WTC11 (cell line): ENCODE measurements at regions not wholly inside any gene's neighbourhood (a gene's known extent, or its start where the extent isn't known, plus 50 kb on each side); places are given as distances from the start of the nearest gene placed in this dataset.

Source experiments
- ATF1 ChIP-seq: sonication (generic); formaldehyde crosslinking; IDR thresholded peaks from 2 replicates; pipeline ENCODE4 v1.8.1; 2023; ENCODE audit warnings: mild to moderate bottlenecking, moderate library complexity, missing genetic modification reagents
- CREB1 ChIP-seq: sonication (generic); formaldehyde crosslinking; IDR thresholded peaks from 2 replicates; pipeline ENCODE4 v1.8.0; 2023; ENCODE audit warnings: mild to moderate bottlenecking, missing genetic modification reagents
- ESRRA ChIP-seq: sonication (generic); formaldehyde crosslinking; IDR thresholded peaks from 2 replicates; pipeline ENCODE4 v1.8.1; 2022; ENCODE audit warnings: mild to moderate bottlenecking, missing genetic modification reagents, borderline replicate concordance
- GTF2I ChIP-seq: fragments of 250-450 bp; sonication (Bioruptor Pico); conservative IDR thresholded peaks from 2 replicates; pipeline ENCODE4 v1.4.0; 2021; ENCODE audit warnings: mild to moderate bottlenecking
- JUN ChIP-seq: sonication (generic); formaldehyde crosslinking; IDR thresholded peaks from 2 replicates; pipeline ENCODE4 v1.8.0; 2023; ENCODE audit warnings: mild to moderate bottlenecking, missing genetic modification reagents
- SP1 ChIP-seq: sonication (generic); formaldehyde crosslinking; conservative IDR thresholded peaks from 2 replicates; pipeline ENCODE4 v1.8.1; 2022; ENCODE audit warnings: missing genetic modification reagents
- TEAD4 ChIP-seq: sonication (generic); formaldehyde crosslinking; IDR thresholded peaks from 2 replicates; pipeline ENCODE4 v1.8.0; 2022; ENCODE audit warnings: mild to moderate bottlenecking, missing genetic modification reagents
- TF ChIP-seq, protein P1 (sequence below): sonication (generic); formaldehyde crosslinking; IDR thresholded peaks from 2 replicates; pipeline ENCODE4 v1.8.1; 2023; ENCODE audit warnings: mild to moderate bottlenecking, moderate library complexity, missing genetic modification reagents
- TF ChIP-seq, protein P2 (sequence below): fragments of 200-600 bp; IDR thresholded peaks from 2 replicates; pipeline ENCODE4 v1.8.0; 2022; ENCODE audit warnings: antibody characterized with exemption
- TF ChIP-seq, protein P3 (sequence below): sonication (generic); formaldehyde crosslinking; IDR thresholded peaks from 2 replicates; pipeline ENCODE4 v1.8.0; 2022; ENCODE audit warnings: mild to moderate bottlenecking, missing genetic modification reagents
- TF ChIP-seq, protein P4 (sequence below): sonication (generic); formaldehyde crosslinking; IDR thresholded peaks from 2 replicates; pipeline ENCODE4 v1.8.0; 2022; ENCODE audit warnings: mild to moderate bottlenecking, missing genetic modification reagents
- TF ChIP-seq, protein P5 (sequence below): sonication (generic); formaldehyde crosslinking; IDR thresholded peaks from 2 replicates; pipeline ENCODE4 v1.8.0; 2023; ENCODE audit warnings: missing genetic modification reagents
- TF ChIP-seq, protein P6 (sequence below): sonication (generic); formaldehyde crosslinking; IDR thresholded peaks from 2 replicates; pipeline ENCODE4 v1.8.1; 2022; ENCODE audit warnings: mild to moderate bottlenecking, missing genetic modification reagents, moderate library complexity, borderline replicate concordance

DNA sequence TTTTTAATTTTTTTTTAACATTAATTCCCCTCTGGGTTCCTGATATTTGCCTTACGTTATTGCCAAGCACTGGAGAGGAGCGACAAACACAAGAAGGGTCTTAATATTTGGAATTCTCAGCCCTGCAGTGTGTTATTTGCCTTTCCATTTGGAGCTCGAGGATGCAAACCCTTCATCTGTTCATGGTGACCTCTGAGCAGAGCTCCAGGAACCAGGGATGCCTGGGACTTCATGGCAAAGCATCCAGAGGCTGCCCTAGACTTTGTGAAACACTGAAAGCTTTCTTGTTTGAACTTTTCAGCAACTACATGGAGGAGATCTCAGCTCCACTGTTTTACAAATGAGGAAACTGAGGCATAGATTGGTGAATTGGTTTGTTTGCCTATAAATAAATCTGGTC, 254.2 kb downstream of the CBLN1 start:
- TF ChIP-seq SP1 = no peak
- TF ChIP-seq, protein P1, sequence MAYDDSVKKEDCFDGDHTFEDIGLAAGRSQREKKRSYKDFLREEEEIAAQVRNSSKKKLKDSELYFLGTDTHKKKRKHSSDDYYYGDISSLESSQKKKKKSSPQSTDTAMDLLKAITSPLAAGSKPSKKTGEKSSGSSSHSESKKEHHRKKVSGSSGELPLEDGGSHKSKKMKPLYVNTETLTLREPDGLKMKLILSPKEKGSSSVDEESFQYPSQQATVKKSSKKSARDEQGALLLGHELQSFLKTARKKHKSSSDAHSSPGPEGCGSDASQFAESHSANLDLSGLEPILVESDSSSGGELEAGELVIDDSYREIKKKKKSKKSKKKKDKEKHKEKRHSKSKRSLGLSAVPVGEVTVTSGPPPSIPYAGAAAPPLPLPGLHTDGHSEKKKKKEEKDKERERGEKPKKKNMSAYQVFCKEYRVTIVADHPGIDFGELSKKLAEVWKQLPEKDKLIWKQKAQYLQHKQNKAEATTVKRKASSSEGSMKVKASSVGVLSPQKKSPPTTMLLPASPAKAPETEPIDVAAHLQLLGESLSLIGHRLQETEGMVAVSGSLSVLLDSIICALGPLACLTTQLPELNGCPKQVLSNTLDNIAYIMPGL (CRISPR knock-in tag) = no peak
- TF ChIP-seq JUN = no peak
- TF ChIP-seq, protein P2, sequence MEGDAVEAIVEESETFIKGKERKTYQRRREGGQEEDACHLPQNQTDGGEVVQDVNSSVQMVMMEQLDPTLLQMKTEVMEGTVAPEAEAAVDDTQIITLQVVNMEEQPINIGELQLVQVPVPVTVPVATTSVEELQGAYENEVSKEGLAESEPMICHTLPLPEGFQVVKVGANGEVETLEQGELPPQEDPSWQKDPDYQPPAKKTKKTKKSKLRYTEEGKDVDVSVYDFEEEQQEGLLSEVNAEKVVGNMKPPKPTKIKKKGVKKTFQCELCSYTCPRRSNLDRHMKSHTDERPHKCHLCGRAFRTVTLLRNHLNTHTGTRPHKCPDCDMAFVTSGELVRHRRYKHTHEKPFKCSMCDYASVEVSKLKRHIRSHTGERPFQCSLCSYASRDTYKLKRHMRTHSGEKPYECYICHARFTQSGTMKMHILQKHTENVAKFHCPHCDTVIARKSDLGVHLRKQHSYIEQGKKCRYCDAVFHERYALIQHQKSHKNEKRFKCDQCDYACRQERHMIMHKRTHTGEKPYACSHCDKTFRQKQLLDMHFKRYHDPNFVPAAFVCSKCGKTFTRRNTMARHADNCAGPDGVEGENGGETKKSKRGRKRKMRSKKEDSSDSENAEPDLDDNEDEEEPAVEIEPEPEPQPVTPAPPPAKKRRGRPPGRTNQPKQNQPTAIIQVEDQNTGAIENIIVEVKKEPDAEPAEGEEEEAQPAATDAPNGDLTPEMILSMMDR = no peak
- TF ChIP-seq, protein P3, sequence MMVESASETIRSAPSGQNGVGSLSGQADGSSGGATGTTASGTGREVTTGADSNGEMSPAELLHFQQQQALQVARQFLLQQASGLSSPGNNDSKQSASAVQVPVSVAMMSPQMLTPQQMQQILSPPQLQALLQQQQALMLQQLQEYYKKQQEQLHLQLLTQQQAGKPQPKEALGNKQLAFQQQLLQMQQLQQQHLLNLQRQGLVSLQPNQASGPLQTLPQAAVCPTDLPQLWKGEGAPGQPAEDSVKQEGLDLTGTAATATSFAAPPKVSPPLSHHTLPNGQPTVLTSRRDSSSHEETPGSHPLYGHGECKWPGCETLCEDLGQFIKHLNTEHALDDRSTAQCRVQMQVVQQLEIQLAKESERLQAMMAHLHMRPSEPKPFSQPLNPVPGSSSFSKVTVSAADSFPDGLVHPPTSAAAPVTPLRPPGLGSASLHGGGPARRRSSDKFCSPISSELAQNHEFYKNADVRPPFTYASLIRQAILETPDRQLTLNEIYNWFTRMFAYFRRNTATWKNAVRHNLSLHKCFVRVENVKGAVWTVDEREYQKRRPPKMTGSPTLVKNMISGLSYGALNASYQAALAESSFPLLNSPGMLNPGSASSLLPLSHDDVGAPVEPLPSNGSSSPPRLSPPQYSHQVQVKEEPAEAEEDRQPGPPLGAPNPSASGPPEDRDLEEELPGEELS (CRISPR knock-in tag) = no peak
- TF ChIP-seq, protein P4, sequence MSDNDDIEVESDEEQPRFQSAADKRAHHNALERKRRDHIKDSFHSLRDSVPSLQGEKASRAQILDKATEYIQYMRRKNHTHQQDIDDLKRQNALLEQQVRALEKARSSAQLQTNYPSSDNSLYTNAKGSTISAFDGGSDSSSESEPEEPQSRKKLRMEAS = no peak
- TF ChIP-seq TEAD4 = no peak
- TF ChIP-seq ATF1 (CRISPR knock-in tag) = no peak
- TF ChIP-seq, protein P5, sequence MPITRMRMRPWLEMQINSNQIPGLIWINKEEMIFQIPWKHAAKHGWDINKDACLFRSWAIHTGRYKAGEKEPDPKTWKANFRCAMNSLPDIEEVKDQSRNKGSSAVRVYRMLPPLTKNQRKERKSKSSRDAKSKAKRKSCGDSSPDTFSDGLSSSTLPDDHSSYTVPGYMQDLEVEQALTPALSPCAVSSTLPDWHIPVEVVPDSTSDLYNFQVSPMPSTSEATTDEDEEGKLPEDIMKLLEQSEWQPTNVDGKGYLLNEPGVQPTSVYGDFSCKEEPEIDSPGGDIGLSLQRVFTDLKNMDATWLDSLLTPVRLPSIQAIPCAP (CRISPR knock-in tag) = no peak
- TF ChIP-seq GTF2I (CRISPR knock-in tag) = no peak
- TF ChIP-seq, protein P6, sequence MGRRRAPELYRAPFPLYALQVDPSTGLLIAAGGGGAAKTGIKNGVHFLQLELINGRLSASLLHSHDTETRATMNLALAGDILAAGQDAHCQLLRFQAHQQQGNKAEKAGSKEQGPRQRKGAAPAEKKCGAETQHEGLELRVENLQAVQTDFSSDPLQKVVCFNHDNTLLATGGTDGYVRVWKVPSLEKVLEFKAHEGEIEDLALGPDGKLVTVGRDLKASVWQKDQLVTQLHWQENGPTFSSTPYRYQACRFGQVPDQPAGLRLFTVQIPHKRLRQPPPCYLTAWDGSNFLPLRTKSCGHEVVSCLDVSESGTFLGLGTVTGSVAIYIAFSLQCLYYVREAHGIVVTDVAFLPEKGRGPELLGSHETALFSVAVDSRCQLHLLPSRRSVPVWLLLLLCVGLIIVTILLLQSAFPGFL (CRISPR knock-in tag) = no peak
- no peak for TF ChIP-seq CREB1
- TF ChIP-seq ESRRA (CRISPR knock-in tag) = no peak
